ENCODE measurements at regions not wholly inside any gene's neighbourhood (a gene's known extent, or its start where the extent isn't known, plus 50 kb on each side); places are given as distances from the start of the nearest gene placed in this dataset.

DNA sequence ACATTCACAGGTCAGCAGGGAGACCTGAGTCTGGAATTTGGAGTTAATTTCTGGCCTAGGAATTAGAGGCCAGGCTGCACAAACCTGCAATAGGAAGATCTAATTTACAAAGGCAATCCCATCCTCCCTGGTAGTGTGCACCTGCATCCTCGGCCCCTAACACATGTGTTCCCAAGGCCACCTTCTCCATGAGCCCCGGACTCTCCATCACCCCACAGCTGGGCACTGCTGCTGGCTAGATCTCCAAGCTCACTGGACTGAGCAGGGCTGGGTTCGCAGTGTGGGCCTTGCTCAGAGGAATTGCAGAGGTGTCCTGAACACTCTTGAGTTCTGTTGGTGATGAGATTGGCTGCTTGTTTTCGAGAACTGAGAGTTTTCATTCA is 162.6 kb upstream of the TWIST2 start:
- Mint-ChIP-seq H3K36me3 (ENCODE audit: low read depth) (no peaks in the 10 kb centered on the region), H3K4me3 (no peak overlapping the region), H3K9me3 (peaks cover 4% of the 10 kb centered on the region), H3K27ac (no peak overlapping the region), H3K27me3 (ENCODE audit: low read depth, poor library complexity) (peaks cover 8% of the 10 kb centered on the region), H3K4me1 (peaks cover 13% of the 10 kb centered on the region)
- TF ChIP-seq, protein P1, sequence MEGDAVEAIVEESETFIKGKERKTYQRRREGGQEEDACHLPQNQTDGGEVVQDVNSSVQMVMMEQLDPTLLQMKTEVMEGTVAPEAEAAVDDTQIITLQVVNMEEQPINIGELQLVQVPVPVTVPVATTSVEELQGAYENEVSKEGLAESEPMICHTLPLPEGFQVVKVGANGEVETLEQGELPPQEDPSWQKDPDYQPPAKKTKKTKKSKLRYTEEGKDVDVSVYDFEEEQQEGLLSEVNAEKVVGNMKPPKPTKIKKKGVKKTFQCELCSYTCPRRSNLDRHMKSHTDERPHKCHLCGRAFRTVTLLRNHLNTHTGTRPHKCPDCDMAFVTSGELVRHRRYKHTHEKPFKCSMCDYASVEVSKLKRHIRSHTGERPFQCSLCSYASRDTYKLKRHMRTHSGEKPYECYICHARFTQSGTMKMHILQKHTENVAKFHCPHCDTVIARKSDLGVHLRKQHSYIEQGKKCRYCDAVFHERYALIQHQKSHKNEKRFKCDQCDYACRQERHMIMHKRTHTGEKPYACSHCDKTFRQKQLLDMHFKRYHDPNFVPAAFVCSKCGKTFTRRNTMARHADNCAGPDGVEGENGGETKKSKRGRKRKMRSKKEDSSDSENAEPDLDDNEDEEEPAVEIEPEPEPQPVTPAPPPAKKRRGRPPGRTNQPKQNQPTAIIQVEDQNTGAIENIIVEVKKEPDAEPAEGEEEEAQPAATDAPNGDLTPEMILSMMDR (IDR thresholded peaks at IDR 0.05), result no peak
- DNase-seq, result no peak

DNA sequence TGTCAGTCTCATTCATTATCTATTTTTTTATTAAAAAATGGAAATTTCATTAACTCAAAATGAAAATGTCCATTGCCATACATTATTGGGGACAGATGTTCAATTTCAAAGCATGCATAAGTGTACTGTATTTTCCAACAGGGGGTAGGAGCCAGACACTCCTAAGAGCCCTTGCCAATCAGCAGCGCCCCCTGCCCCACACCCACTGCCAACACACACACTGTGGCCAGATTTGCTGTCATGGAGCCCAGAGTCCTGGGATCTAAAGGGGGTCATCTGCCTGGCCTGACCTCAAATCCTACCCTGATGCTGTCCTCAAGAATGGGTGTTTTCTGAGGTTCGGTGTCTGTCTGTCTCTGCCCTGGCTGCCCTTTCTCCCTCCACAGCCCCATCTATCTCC is 162.2 kb upstream of the TWIST2 start:
- no peak overlapping the region for H3K27ac Mint-ChIP-seq
- H3K27me3 Mint-ChIP-seq (ENCODE audit: low read depth, poor library complexity), result peaks cover 8% of the 10 kb centered on the region
- no peak for DNase-seq
- peaks cover 4% of the 10 kb centered on the region for H3K9me3 Mint-ChIP-seq
- H3K4me3 Mint-ChIP-seq, result no peak overlapping the region
- H3K4me1 Mint-ChIP-seq, result peaks cover 17% of the 10 kb centered on the region
- H3K36me3 Mint-ChIP-seq (ENCODE audit: low read depth), result no peaks in the 10 kb centered on the region
- TF ChIP-seq, protein P1 (IDR thresholded peaks at IDR 0.05), result no peak

DNA sequence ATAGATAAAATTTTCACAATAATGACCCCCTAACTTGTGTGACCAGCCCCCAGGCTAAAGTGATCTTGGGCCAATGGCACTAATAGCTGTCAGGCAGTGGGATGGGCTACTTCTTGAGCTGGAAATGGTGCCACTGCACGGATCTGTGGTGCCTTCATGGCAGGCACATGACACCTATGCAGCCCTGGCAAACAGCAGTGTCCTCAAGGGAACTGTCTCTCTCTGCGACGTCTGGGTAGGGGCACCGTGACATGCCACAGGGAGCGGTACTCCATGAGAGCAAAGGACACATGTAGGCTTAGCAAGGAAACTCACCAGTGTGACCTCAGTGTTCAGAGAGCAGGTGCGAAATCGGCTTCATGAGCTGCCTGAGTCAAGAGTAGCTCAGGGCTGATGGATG is 161.7 kb upstream of the TWIST2 start:
- TF ChIP-seq, protein P1 (IDR thresholded peaks at IDR 0.05), result no peak
- Mint-ChIP-seq H3K36me3 (ENCODE audit: low read depth) (no peaks in the 10 kb centered on the region), H3K27ac (no peak overlapping the region), H3K9me3 (peaks cover 4% of the 10 kb centered on the region), H3K27me3 (ENCODE audit: low read depth, poor library complexity) (peaks cover 6% of the 10 kb centered on the region), H3K4me1 (peaks cover 22% of the 10 kb centered on the region), H3K4me3 (no peak overlapping the region)
- DNase-seq, result no peak

DNA sequence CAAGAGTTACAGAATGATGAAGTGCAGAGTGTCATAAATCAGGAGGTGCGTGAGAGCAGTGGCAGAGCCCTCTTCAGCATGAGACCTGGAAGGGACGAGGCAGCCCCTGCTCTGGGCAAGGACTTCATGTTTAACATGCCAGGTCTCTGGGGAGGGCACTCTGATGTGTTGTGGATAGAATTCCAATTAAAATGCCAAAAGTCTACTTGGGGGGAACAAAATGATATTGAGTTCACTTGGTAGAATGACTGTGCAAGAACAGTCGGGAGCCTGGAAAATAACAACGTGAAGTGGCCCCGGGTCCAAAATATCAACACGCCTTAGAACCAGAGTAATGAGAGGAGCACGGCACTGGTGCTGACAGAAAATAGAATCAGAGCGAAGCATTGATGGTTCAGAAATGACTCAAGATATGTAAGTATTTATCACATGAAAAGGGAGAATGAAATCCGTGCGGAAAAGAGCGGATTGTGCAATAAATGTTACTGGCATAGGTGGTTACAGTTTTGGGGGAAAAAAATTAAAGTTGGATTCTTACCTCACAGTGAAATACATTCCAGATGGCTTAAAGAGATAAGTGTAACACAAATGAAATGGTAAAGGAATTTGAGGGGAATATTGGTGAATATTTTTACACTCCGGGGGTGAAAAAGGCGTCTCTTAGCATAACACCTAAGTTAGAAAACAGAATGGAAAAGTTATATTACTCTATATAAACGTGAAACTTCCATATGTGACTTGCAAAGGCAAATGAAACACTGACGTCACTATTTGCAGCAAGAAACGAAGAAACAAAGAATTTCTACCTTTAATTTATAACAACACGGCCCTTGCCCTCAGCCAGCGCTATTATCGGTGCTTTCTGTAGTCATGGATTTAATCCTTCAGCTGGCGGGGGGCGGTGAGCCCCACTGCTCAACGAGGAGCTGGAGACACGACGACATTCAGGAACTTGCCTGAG is 159.4 kb upstream of the TWIST2 start:
- Mint-ChIP-seq H3K4me1 (peaks cover 28% of the 10 kb centered on the region), H3K4me3 (no peak overlapping the region), H3K27ac (no peak overlapping the region), H3K9me3 (peaks cover 3% of the 10 kb centered on the region), H3K36me3 (ENCODE audit: low read depth) (no peaks in the 10 kb centered on the region), H3K27me3 (ENCODE audit: low read depth, poor library complexity) (peaks cover 6% of the 10 kb centered on the region)
- no peak for DNase-seq
- TF ChIP-seq, protein P1 (IDR thresholded peaks at IDR 0.05), result no peak

DNA sequence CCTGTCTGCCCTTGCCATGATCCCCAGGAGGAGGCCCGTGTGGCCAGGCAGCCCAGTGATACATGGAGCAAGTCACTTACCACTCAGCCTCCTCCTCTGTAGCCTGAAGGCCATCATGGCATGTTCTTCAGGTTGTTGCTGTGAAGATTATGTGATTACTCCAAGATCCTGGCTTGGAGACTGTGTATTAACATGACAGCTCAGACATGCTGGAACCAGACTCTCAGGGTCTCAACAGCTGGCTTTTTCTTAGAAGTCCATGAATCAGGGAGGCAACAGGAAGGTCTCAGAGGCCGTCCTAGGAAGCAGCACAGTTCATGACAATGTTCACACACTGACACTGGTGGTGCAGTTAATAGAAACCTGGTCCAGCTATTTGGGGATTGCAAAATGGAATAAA is 158.6 kb upstream of the TWIST2 start:
- TF ChIP-seq, protein P1 (IDR thresholded peaks at IDR 0.05), result no peak
- Mint-ChIP-seq H3K9me3 (no peaks in the 10 kb centered on the region), H3K36me3 (ENCODE audit: low read depth) (no peaks in the 10 kb centered on the region), H3K27me3 (ENCODE audit: low read depth, poor library complexity) (peaks cover 6% of the 10 kb centered on the region), H3K27ac (no peak overlapping the region), H3K4me1 (peaks cover 34% of the 10 kb centered on the region), H3K4me3 (no peak overlapping the region)
- DNase-seq, result no peak
